HG03159 (cell line): ENCODE measurements at regions not wholly inside any gene's neighbourhood (a gene's known extent, or its start where the extent isn't known, plus 50 kb on each side); places are given as distances from the start of the nearest gene placed in this dataset.

Source experiments
- ATAC-seq: cut with Tn5 transposase; IDR thresholded peaks from one replicate; pipeline ENCODE4 v1.9.1; 2021; ENCODE audit warnings: mild to moderate bottlenecking, moderate library complexity; ENCODE audit not compliant: unreplicated experiment

DNA sequence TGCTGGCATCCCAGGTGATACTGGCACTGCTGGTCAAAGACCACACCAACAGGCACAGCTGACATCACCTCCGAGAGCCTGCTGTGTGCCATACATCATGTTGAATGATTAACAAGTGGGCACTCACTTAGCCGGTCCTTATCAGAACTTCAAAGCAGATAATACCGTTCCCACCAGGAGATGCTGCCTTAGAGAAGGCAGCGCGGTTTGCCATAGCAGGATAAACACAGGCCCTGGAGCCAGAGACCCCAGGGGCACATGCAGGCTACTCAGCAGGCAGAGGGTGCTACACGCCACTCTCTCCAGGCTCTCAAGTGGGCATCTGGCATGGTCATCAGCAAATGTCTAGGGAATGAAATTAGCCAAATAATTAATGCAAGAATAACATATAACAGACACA lies 86.5 kb upstream of the CST7 start:
- no peak for ATAC-seq

DNA sequence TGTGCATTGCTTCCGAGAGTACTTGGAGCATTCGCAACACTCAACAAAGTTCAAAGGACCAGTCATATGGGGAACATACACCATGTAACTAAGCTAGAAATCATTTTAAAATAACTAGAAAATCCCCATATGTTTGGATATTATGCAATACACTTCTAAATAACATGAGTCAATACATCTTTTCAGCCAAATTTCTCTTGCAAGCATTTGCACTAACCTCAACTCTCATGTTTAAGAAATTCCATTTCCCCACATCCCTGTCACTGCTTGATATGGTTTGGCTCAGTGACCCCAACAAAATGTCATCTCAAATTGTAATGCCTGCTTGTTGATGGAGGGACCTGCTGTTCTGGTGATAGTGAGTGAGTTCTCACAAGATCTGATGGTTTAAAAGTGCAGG lies 85.7 kb upstream of the CST7 start:
- ATAC-seq = no peak

DNA sequence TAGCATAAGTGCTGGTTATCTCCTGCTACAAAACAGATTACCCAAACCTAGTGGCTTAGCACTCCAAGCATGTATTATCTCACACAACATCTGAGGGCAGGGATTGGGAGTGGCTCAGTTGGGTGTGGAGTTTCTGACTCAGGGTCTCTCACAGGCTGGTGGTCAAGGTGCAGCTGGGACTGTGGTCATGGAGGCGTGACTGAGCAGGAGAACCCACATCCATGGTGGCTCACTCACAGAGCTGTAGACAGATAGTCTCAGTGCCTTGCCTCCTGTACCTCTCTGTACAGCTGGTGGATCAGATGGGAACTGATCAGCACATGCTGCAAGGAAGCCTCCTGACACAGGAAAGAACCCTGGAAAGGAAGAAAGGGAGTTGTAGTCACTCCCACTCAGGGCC lies 83.1 kb upstream of the CST7 start:
- no peak for ATAC-seq

- no peak for ATAC-seq
These were observed 82.3 kb upstream of the CST7 start for GRCh38 chr20:24866742-24867141.

DNA sequence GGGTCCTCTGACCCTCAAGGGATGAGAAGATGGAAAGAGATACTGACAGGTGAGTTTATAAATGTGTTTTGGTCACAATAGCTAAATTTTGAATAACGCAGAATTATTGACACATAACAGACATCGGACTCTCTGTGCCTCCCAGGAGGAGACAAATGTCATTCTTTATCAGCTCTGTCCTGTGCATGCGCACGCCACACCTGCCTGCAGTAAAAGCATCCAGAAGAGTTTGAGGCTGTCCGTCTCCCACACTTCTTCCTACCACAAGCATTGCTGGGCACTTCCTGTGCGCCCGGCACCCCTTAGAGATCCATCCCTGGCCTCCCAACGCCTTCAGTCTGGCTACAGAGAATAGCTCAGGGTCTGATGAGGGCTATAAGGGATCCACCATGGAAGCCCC lies 81.5 kb upstream of the CST7 start:
- ATAC-seq = no peak

- ATAC-seq = no peak
These were observed 80.6 kb upstream of the CST7 start for GRCh38 chr20:24868396-24868927.

DNA sequence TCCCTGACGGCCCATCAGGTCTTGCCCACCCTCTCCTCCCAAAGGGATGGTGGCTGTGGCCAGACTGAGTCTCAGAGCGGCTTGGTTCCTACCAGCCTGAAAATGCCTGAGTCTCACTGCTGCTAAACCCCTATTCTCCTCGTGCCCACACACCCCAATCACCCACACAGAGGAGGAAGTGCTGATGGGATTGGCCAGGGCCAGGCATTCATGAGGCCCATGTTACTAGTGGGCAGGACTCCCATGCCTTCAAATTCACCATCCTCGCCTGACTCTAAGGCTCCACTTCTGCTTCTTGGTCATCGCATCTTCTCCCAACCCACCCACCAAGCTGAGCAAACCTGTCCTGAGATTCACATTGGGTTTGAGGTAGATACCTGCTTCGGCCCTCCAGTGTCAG lies 80.1 kb upstream of the CST7 start:
- no peak for ATAC-seq

GRCh38 chr20:24870057-24870456 lies 79.0 kb upstream of the CST7 start:
- ATAC-seq = no peak

- ATAC-seq = no peak
These were observed 78.2 kb upstream of the CST7 start for GRCh38 chr20:24870881-24871280.

GRCh38 chr20:24871480-24872213 lies 77.4 kb upstream of the CST7 start:
- ATAC-seq = no peak

DNA sequence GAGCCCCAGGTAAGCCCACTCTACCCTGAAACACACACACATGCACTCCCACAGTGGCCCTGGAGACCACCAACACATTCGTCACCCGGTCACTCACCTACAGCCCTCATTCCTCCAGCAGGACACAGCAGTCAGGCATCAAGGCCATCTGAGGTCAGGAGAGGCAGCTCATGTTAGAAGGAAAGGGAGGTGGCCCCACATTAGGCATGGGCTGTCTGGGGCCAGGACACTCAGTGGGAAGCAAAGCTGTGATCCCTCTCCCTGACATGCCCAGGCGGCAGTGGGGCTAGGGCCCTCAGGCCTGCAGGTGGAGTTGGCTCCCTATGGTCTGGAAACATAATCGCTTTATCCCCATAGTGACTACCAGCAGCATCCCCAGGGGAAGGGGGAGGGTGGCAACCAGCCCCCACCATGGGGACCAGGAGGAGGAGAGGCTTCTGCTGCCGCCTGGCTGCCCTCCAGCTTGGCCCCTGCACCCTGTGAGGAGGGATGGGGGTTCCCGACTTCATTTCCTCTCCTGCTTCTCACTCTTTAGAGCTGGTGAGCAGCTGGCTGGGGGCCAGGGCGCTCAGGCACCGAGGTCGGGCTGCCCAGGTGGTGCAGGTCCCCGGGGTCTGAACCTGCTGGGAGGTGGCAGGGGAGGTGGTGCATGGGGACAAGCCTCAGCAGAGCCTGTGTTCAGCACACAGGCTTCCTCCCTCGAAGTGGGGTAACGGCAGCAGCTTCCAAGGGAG lies 76.6 kb upstream of the CST7 start:
- peak; percentile 52 for ATAC-seq

- peak; percentile 21 for ATAC-seq
These were observed 75.9 kb upstream of the CST7 start for GRCh38 chr20:24873025-24873620.

DNA sequence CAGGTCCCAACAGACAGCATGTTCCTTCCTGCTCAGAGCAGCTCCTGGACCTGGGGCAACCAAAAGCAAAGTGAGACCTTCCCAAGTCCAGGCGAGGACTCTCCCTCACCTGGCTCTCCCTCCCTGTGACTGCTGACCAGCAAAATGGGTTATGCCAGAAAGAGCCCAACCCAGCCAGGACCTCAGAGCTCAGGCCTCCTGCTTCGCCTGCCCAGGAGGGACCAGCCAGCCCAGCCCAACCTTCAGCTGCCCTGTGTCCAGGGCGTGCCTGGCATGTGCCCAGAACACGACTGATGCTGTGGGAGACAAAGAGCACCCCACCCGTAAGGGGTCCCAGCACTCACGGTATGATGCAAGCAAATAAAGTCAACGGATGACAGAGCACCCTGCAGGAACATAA lies 74.0 kb upstream of the CST7 start:
- ATAC-seq = no peak

DNA sequence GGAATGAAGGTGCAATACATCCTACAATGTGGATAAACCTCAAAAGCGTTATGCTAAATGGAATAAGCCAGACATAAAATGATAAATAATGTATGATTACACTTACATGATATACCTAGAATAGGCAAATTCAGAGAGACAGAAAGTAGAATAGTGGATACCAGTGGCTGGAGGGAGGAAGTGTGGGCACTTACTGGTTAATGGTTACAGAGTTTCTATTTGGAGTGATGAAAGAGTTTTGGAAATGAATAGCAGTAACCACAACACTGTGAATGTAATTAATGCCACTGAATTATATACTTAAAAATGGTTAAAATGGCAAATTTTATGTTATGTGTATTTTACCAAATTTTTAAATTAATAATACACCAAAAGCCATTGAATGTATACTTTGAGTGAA lies 71.4 kb upstream of the CST7 start:
- peak; percentile 56 for ATAC-seq

- ATAC-seq = no peak
These were observed 70.4 kb upstream of the CST7 start for GRCh38 chr20:24878657-24879056.

GRCh38 chr20:24879875-24880274 lies 69.2 kb upstream of the CST7 start:
- no peak for ATAC-seq

DNA sequence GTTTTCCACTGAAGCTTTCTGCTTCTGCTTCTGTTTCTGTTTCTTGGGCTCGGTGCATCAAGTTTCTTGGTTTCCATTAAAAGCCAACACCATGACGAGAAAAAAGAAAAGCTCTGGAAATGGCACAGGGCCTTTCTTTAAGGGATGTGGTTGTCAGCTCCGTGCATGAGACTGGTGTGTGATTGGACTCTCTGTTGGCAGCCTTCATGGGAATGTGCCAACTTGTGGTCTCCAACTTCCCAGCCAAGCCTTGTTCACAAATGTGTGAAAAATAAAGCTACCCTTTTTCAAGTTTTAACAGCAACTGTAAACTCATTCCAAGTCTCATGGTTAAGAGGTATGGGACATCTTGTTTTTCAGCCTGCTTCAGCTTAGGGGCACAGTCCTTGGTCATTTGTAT lies 68.7 kb upstream of the CST7 start:
- ATAC-seq = no peak

DNA sequence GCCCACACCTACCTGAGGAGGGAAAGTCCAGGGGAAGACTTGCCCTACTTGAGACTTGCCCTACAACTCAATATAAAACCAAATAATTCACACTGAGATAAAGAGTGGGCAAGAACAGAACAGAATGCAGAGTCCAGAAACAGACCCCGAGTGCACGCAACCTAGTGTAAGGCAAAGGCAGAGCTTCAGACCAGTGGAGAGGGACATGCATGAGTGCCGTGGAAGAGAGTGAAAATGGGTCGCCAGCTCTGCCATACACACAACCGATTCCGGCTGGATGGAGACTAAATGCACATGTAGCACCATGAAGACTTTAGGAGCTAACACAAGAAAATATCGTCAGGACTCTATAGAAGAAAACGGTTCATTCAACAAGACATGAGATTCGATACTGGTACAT lies 58.8 kb upstream of the CST7 start:
- no peak for ATAC-seq

- ATAC-seq = no peak
These were observed 57.3 kb upstream of the CST7 start for GRCh38 chr20:24891546-24892393.

DNA sequence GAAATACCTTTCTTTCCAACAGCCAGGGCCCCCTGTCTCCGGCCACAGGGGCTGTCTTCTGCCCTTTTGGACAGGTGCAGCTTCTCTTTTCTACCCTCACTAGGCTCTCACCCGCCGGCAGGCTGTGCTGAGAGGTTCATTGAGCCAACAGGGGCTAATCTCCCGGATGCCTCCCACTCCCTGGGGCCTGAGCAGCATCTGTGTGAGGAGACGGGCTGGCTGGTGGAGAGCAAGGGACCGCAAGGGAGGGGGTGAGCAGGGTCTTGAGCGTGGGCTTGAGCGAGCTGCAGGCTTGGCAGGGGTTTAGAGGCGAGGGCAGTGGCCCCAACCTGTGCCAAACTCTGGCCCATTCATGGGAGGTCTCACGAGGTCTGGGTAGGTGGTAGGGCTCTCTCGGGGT lies 56.5 kb upstream of the CST7 start:
- no peak for ATAC-seq

GRCh38 chr20:24892931-24893330 lies 56.1 kb upstream of the CST7 start:
- ATAC-seq = no peak
